SIG-M5 treated with dmso at 0.1 percent for 504 hours (cell line): ENCODE measurements at regions not wholly inside any gene's neighbourhood (a gene's known extent, or its start where the extent isn't known, plus 50 kb on each side); places are given as distances from the start of the nearest gene placed in this dataset.

Experiments used
- DNase-seq: peaks from one replicate; lab custom pipeline; 2025; ENCODE audit not compliant: unreplicated experiment; lab: John Stamatoyannopoulos, UW

GRCh38 chr2:222064286-222064685 lies 234.5 kb downstream of the PAX3 start:
- no peak for DNase-seq

- no peak for DNase-seq
Observed at GRCh38 chr2:222058819-222059445, 239.9 kb downstream of the PAX3 start.

- DNase-seq = peak; percentile 34
Observed at GRCh38 chr2:222057347-222058073, 241.3 kb downstream of the PAX3 start.

GRCh38 chr2:222055328-222055727 lies 243.5 kb downstream of the PAX3 start:
- no peak for DNase-seq

- no peak for DNase-seq
Observed at GRCh38 chr2:222054813-222055212, 244.0 kb downstream of the PAX3 start.

- DNase-seq = peak; percentile 6
Observed at GRCh38 chr2:222052934-222053367, 245.8 kb downstream of the PAX3 start.

- no peak for DNase-seq
Observed at GRCh38 chr2:222050981-222051380, 247.8 kb downstream of the PAX3 start.

GRCh38 chr2:222049946-222050345 lies 248.9 kb downstream of the PAX3 start:
- no peak for DNase-seq

GRCh38 chr2:222043897-222044296 lies 254.9 kb downstream of the PAX3 start:
- DNase-seq = no peak

- DNase-seq = no peak
Observed at GRCh38 chr2:222042666-222043065, 256.1 kb downstream of the PAX3 start.

GRCh38 chr2:222040333-222040732 lies 258.5 kb downstream of the PAX3 start:
- DNase-seq = no peak

- no peak for DNase-seq
Observed at GRCh38 chr2:222039821-222040220, 259.0 kb downstream of the PAX3 start.

GRCh38 chr2:222038067-222038802 lies 260.6 kb downstream of the PAX3 start:
- no peak for DNase-seq

- no peak for DNase-seq
Observed at GRCh38 chr2:222037211-222037610, 261.6 kb downstream of the PAX3 start.

- DNase-seq = no peak
Observed at GRCh38 chr2:222034058-222034457, 264.7 kb downstream of the PAX3 start.

- no peak for DNase-seq
Observed at GRCh38 chr2:222033541-222033940, 265.3 kb downstream of the PAX3 start.

- DNase-seq = no peak
Observed at GRCh38 chr2:222025881-222026271, 272.9 kb downstream of the PAX3 start.

GRCh38 chr2:222024932-222025880 lies 273.6 kb downstream of the PAX3 start:
- DNase-seq = peak; percentile 52

GRCh38 chr2:222017252-222017850 lies 281.4 kb downstream of the PAX3 start:
- no peak for DNase-seq

GRCh38 chr2:222013889-222014288 lies 284.9 kb downstream of the PAX3 start:
- no peak for DNase-seq
